Pancreas (tissue), 10 donors: ENCODE measurements at regions not wholly inside any gene's neighbourhood (a gene's known extent, or its start where the extent isn't known, plus 50 kb on each side); places are given as distances from the start of the nearest gene placed in this dataset.

Source experiments
- ATAC-seq, 4 donors: fragments of 200-7000 bp; cut with Tn5 transposase; one replicate each; pipeline versions ENCODE4 v1.8.0 to v1.9.1; 2020; ENCODE audit warnings: mild to moderate bottlenecking in 4 of 4, moderate library complexity in 4 of 4
- DNase-seq, 6 donors: peaks; one replicate each; pipeline ENCODE4 v3.0.0-alpha.2; 2020
- FAIRE-seq: peaks from 2 replicates; lab custom pipeline; 2012; peaks lifted over from hg19 to GRCh38; lab: Jason Lieb, UNC
- H3K27ac ChIP-seq, 4 donors: fragments of 200-600 bp; sonication (generic); 1 replicate in 3 of 4; 2 replicates in 1 of 4; pipeline versions ENCODE4 v1.5.0 to v1.8.0; 2020
- H3K27me3 ChIP-seq, 4 donors: fragments of 200-600 bp; one replicate each; pipeline ENCODE4 v1.8.0; 2021
- H3K36me3 ChIP-seq, 3 donors: fragments of 200-600 bp; sonication (generic) in 1 of 3; one replicate each; pipeline versions ENCODE4 v1.5.0 to v1.8.0; 2020 to 2021
- H3K4me1 ChIP-seq, 3 donors: fragments of 200-600 bp; one replicate each; pipeline ENCODE4 v1.8.0; 2021
- H3K4me3 ChIP-seq, 4 donors: fragments of 200-600 bp; sonication (generic) in 2 of 4; one replicate each; pipeline versions ENCODE4 v1.5.0 to v1.8.0; 2020 to 2021
- H3K9me3 ChIP-seq, 4 donors: fragments of 200-600 bp; one replicate each; pipeline ENCODE4 v1.8.0; 2021
- WGBS, 2 donors: extraction: QIAGEN DNeasy Blood & Tissue Kit; methylation state at CpG; one replicate each; pipeline ENCODE4 v1.1.7; 2013; 5-methylcytosine and 5-hydroxymethylcytosine counted together
- intact Hi-C, 3 donors: fragments of 100-400 bp; cut with DNase I; formaldehyde crosslinking; loops; one replicate each; pipeline versions ENCODE4 v1.11.1 to v1.14.2; 2022
- TF ChIP-seq, protein P1 (sequence below), 4 donors: fragments of 200-600 bp; sonication (generic) in 3 of 4; IDR thresholded peaks; one replicate each; pipeline versions ENCODE4 v1.5.0 to v1.8.0; 2021; ENCODE audit warnings: antibody characterized with exemption in 4 of 4
- donor health status: healthy with polysubstance abuse.
- donor health status: DM: no; HTN: no; CAD: no; lungs with moderate emphysema.
- donor health status: DM: no; HTN: no; CAD: no.
- donor health status: control.
- donor health status: control.
- donor health status: Bipolar disorder and iron deficiency.
- donor health status: DM: yes; HTN: yes; CAD: no.
- donor health status: DM: no; HTN: no; CAD: no.
- donor health status: DM: no; HTN: no; CAD: no.
- donor health status: DM: yes; HTN: yes; CAD: no.

DNA sequence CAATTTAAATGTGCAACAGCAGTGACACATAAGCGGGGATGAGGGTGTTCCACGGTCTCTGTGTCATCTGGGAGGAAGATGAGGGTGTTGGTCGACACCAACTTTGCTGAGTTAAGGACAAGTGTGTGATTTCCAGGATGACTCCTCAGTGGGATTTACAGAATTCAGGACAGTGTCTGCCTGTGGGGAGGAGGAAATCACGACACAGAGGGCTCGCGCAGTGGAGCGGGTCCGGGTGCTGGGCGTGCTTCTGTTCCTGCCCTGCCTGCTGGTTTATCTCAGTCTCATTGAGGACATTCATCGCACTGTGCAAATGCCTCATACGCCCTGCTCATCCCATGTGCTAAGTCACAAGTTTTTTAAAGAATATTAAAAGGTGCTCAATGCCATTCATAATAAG is 73.7 kb upstream of the ADAMTS2 start:
- Histone ChIP-seq H3K27me3 (no peaks in the 10 kb centered on the region), H3K4me3 (no peak overlapping the region), H3K9me3 (no peaks in the 10 kb centered on the region), H3K36me3 (no peaks in the 10 kb centered on the region), H3K4me1 (no peaks in the 10 kb centered on the region), H3K27ac (no peak overlapping the region)
- DNase-seq (no peak), ATAC-seq (no peak), FAIRE-seq (no peak)
- WGBS, 2 donors, result 70 to 71% methylated on average over 11 of the region's 11 CpGs
- TF ChIP-seq, protein P1, sequence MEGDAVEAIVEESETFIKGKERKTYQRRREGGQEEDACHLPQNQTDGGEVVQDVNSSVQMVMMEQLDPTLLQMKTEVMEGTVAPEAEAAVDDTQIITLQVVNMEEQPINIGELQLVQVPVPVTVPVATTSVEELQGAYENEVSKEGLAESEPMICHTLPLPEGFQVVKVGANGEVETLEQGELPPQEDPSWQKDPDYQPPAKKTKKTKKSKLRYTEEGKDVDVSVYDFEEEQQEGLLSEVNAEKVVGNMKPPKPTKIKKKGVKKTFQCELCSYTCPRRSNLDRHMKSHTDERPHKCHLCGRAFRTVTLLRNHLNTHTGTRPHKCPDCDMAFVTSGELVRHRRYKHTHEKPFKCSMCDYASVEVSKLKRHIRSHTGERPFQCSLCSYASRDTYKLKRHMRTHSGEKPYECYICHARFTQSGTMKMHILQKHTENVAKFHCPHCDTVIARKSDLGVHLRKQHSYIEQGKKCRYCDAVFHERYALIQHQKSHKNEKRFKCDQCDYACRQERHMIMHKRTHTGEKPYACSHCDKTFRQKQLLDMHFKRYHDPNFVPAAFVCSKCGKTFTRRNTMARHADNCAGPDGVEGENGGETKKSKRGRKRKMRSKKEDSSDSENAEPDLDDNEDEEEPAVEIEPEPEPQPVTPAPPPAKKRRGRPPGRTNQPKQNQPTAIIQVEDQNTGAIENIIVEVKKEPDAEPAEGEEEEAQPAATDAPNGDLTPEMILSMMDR (IDR thresholded peaks at IDR 0.05), result no peak
- intact Hi-C loops, result no loop called here

DNA sequence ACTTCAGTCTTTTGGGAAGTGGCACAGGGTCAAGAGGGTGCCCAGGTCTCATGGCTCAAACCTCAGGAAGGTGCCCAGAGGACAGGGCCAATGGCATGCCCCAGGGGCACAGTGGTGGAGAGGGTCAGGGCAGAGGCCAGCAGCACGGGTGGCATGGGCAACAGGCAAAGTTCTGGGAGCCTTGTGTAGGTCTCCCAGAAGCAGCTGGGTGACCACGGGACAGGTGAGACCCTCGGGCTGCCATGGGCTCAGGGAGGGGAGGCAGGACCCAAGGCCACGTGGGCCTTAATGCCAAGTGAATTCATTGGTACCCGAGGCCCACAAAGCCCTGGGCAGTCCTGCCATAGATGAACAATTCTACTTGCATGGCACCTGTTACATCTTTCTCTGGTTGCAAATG is 72.4 kb upstream of the ADAMTS2 start:
- H3K9me3 ChIP-seq, result no peaks in the 10 kb centered on the region
- DNase-seq, result no peak
- WGBS, 2 donors, result 45 to 68% methylated on average over 5 of the region's 5 CpGs
- no peaks in the 10 kb centered on the region for H3K4me1 ChIP-seq
- H3K36me3 ChIP-seq, result no peaks in the 10 kb centered on the region
- H3K4me3 ChIP-seq, result no peak overlapping the region
- TF ChIP-seq, protein P1 (IDR thresholded peaks at IDR 0.05), result no peak
- no peak for FAIRE-seq
- H3K27ac ChIP-seq, result no peak overlapping the region
- H3K27me3 ChIP-seq, result no peaks in the 10 kb centered on the region
- intact Hi-C loops, result no loop called here
- no peak for ATAC-seq

DNA sequence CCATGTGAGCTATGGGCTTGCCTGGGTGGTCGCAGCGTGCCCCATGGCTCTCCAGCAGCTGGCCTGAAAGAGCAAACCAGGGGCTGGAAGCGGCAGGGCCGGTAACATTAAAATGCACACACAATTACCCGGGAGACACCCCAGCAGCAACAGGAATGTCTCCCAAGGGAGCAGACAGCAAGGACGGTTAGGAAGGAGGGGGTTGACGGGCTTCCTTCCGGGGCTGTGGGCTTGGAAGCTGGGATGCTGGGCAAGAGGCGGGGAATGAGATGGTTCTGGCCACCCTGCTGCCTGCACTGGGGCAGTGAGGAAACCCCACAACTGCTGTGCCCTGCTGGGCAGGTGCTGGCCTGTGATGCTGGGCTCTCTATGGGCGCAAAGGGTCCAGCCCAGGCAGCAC is 71.8 kb upstream of the ADAMTS2 start:
- DNase-seq (no peak), FAIRE-seq (no peak), ATAC-seq (no peak)
- intact Hi-C loops, result no loop called here
- Histone ChIP-seq H3K4me1 (no peaks in the 10 kb centered on the region), H3K9me3 (no peaks in the 10 kb centered on the region), H3K27me3 (no peaks in the 10 kb centered on the region), H3K4me3 (no peak overlapping the region), H3K27ac (no peak overlapping the region), H3K36me3 (no peaks in the 10 kb centered on the region)
- TF ChIP-seq, protein P1 (IDR thresholded peaks at IDR 0.05), result no peak
- 47 to 57% methylated on average over 10 of the region's 10 CpGs for WGBS, 2 donors

DNA sequence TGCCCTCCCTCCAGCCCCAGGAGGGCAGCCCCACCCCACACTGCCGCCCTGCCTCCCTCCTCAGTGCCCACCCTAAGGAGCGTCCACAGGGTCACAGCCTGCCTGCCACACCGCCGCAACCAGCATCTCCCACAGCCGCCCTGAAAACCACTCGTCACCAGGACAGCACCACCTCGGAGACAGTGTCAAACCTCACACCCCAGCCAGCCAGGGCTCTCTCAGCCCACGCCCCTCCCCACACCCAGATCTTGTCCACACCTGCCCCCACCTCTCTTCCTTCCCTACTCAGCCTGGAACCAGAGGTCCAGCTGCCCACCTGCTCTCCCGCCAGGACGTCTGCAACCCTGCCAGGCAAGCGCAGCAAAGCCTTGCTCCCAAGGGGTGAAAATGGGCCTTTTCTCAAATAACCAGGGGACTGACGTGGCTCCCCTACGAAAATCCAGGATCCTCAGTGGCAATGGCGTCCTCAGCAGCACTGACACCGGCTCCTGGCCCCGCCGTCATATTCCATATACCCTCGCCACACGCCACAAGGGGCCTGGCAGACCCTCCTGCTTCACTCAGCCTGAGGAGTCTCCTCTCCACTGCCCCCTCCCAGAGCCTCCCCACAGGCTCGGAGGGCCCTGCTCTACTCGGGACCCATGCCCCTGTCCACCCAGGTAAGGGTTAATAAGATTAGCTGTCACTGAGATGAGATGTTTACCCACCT is 71.0 kb upstream of the ADAMTS2 start:
- ATAC-seq, result no peak
- TF ChIP-seq, protein P1 (IDR thresholded peaks at IDR 0.05), result no peak
- no peak for FAIRE-seq
- H3K27me3 ChIP-seq, result no peaks in the 10 kb centered on the region
- no peaks in the 10 kb centered on the region for H3K4me1 ChIP-seq
- no peak overlapping the region for H3K4me3 ChIP-seq
- H3K36me3 ChIP-seq, result no peaks in the 10 kb centered on the region
- no peaks in the 10 kb centered on the region for H3K9me3 ChIP-seq
- intact Hi-C loops, result no loop called here
- WGBS, 2 donors, result 64 to 75% methylated on average over 21 of the region's 21 CpGs
- DNase-seq, result no peak
- H3K27ac ChIP-seq, result no peak overlapping the region

DNA sequence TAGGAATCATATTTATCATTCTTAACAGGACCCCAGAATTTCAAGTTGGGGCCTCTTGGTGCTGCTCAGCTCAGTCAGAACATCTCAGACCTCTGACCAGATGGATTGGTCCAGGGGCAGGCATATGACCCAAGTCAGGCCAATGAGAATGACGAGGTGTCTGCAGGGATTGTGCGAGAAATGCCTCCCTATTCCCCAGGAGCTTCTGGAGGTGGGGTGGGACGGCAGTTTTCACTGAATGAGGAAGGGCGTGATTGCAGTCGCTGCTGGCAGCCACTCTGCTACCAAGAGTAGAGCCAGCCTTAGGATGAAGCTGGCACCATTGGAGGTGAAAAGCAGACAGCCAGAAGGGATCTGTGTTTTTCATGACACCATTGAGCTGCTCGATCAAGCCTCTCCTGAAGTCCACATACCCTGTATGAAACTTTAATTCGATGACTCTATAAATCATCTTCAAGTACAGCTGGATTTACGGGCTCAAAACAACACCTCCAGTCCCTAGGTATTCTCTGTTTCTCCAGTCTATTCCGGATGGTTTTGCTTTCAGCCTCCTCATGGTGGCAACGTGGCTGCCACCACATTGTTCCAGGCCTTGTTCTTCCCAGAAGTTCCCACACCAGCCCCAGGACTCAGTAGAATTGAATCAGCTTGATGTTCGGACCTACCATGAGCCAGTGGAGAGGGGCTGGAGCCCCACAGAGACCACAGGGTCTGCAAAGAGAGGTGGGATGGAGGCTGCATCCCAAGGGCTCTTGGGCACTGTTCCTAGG is 70.2 kb upstream of the ADAMTS2 start:
- no peaks in the 10 kb centered on the region for H3K4me1 ChIP-seq
- DNase-seq (no peak), ATAC-seq (no peak), FAIRE-seq (no peak)
- H3K9me3 ChIP-seq, result no peaks in the 10 kb centered on the region
- WGBS, 2 donors, result 77 to 80% methylated on average over 11 of the region's 11 CpGs
- intact Hi-C loops, result no loop called here
- TF ChIP-seq, protein P1 (IDR thresholded peaks at IDR 0.05), result no peak
- no peak overlapping the region for H3K4me3 ChIP-seq
- no peaks in the 10 kb centered on the region for H3K36me3 ChIP-seq
- no peaks in the 10 kb centered on the region for H3K27me3 ChIP-seq
- no peak overlapping the region for H3K27ac ChIP-seq
